Liver (tissue), 8 donors: ENCODE measurements at regions not wholly inside any gene's neighbourhood (a gene's known extent, or its start where the extent isn't known, plus 50 kb on each side); places are given as distances from the start of the nearest gene placed in this dataset.

Experiments used
- DNase-seq: peaks from one replicate; pipeline ENCODE4 v3.0.0-alpha.2; 2017; ENCODE audit warnings: low spot score
- H3K27ac ChIP-seq, 2 donors: one replicate each; pipeline ENCODE4 v1.7.0; 2013; ENCODE audit warnings: inconsistent platforms in 2 of 2, low read length in 2 of 2, control low read depth in 1 of 2, low read depth in 1 of 2, mild to moderate bottlenecking in 1 of 2
- H3K27me3 ChIP-seq, 4 donors: one replicate each; pipeline versions ENCODE4 v1.6.1 to v1.7.0; 2013; ENCODE audit warnings: low read length in 3 of 4, inconsistent platforms in 1 of 4, mild to moderate bottlenecking in 1 of 4, moderate library complexity in 1 of 4; ENCODE audit not compliant: control insufficient read depth in 4 of 4, insufficient read depth in 4 of 4
- H3K36me3 ChIP-seq, 4 donors: one replicate each; pipeline versions ENCODE4 v1.6.1 to v1.7.0; 2013; ENCODE audit warnings: low read length in 3 of 4, mild to moderate bottlenecking in 3 of 4, low read depth in 1 of 4, moderate library complexity in 1 of 4; ENCODE audit not compliant: control insufficient read depth in 4 of 4, insufficient read depth in 3 of 4
- H3K4me1 ChIP-seq, 4 donors: one replicate each; pipeline versions ENCODE4 v1.6.1 to v1.7.0; 2013; ENCODE audit warnings: low read length in 3 of 4, mild to moderate bottlenecking in 3 of 4, moderate library complexity in 1 of 4; ENCODE audit not compliant: control insufficient read depth in 4 of 4, insufficient read depth in 4 of 4
- H3K4me3 ChIP-seq, 3 donors: one replicate each; pipeline versions ENCODE4 v1.6.1 to v1.7.0; 2013; ENCODE audit warnings: low read length in 3 of 3, control low read depth in 1 of 3, low read depth in 1 of 3, mild to moderate bottlenecking in 1 of 3
- H3K9ac ChIP-seq, 2 donors: one replicate each; pipeline ENCODE4 v1.7.0; 2013; ENCODE audit warnings: low read length in 2 of 2, mild to moderate bottlenecking in 2 of 2, moderate library complexity in 2 of 2, control low read depth in 1 of 2, low read depth in 1 of 2
- H3K9me3 ChIP-seq, 4 donors: one replicate each; pipeline versions ENCODE4 v1.6.1 to v1.7.0; 2013; ENCODE audit warnings: low read length in 3 of 4; ENCODE audit not compliant: control insufficient read depth in 4 of 4
- ATF3 ChIP-seq: IDR thresholded peaks from 2 replicates; pipeline ENCODE4 v1.6.1; 2016; ENCODE audit warnings: antibody characterized with exemption
- CTCF ChIP-seq: fragments of 150-350 bp; IDR thresholded peaks from 2 replicates; pipeline ENCODE4 v1.5.1; 2017; ENCODE audit warnings: improper control_type of control experiment, low read depth, low read length; ENCODE audit not compliant: missing input control
- EGR1 ChIP-seq, 2 donors: IDR thresholded peaks; 2 replicates each; pipeline ENCODE4 v1.6.1; 2016 to 2018; ENCODE audit warnings: antibody characterized with exemption in 2 of 2, low read depth in 2 of 2
- FOXA1 ChIP-seq: IDR thresholded peaks from 2 replicates; pipeline ENCODE4 v1.6.1; 2016; ENCODE audit warnings: antibody characterized with exemption
- FOXA2 ChIP-seq: IDR thresholded peaks from 2 replicates; pipeline ENCODE4 v1.6.1; 2016; ENCODE audit warnings: antibody characterized with exemption
- GABPA ChIP-seq, 2 donors: IDR thresholded peaks in 1 of 2; conservative IDR thresholded peaks in 1 of 2; 2 replicates each; pipeline ENCODE4 v1.6.1; 2016; ENCODE audit warnings: antibody characterized with exemption in 2 of 2, mild to moderate bottlenecking in 1 of 2, moderate library complexity in 1 of 2
- HNF4A ChIP-seq, 2 donors: conservative IDR thresholded peaks; 2 replicates each; pipeline ENCODE4 v1.6.1; 2016; ENCODE audit warnings: antibody characterized with exemption in 2 of 2, mild to moderate bottlenecking in 2 of 2
- HNF4G ChIP-seq: IDR thresholded peaks from 2 replicates; pipeline ENCODE4 v1.6.1; 2016; ENCODE audit warnings: antibody characterized with exemption
- MAX ChIP-seq: IDR thresholded peaks from 2 replicates; pipeline ENCODE4 v1.6.1; 2016; ENCODE audit warnings: antibody characterized with exemption
- NR2F2 ChIP-seq: IDR thresholded peaks from 2 replicates; pipeline ENCODE4 v1.6.1; 2016; ENCODE audit warnings: antibody characterized with exemption
- RAD21 ChIP-seq, 2 donors: IDR thresholded peaks; 2 replicates each; pipeline ENCODE4 v1.6.1; 2016; ENCODE audit warnings: antibody characterized with exemption in 2 of 2, mild to moderate bottlenecking in 2 of 2
- REST ChIP-seq: IDR thresholded peaks from 2 replicates; pipeline ENCODE4 v1.6.1; 2016; ENCODE audit warnings: antibody characterized with exemption, mild to moderate bottlenecking
- RXRA ChIP-seq, 2 donors: IDR thresholded peaks; 2 replicates each; pipeline ENCODE4 v1.6.1; 2017 to 2018; ENCODE audit warnings: antibody characterized with exemption in 2 of 2, mild to moderate bottlenecking in 1 of 2
- SP1 ChIP-seq: IDR thresholded peaks from 2 replicates; pipeline ENCODE4 v1.6.1; 2018; ENCODE audit warnings: antibody characterized with exemption, mild to moderate bottlenecking
- TAF1 ChIP-seq: conservative IDR thresholded peaks from 2 replicates; pipeline ENCODE4 v1.6.1; 2016; ENCODE audit warnings: antibody characterized with exemption, mild to moderate bottlenecking
- YY1 ChIP-seq: IDR thresholded peaks from 2 replicates; pipeline ENCODE4 v1.6.1; 2016; ENCODE audit warnings: antibody characterized with exemption, mild to moderate bottlenecking
- WGBS: extraction: QIAGEN DNeasy Blood & Tissue Kit; methylation state at CpG from one replicate; pipeline ENCODE4 v1.1.7; 2013; 5-methylcytosine and 5-hydroxymethylcytosine counted together
- TF ChIP-seq, protein P1 (sequence below): IDR thresholded peaks from 2 replicates; pipeline ENCODE4 v1.6.1; 2016; ENCODE audit warnings: antibody characterized with exemption
- donor health status: healthy.
- donor health status: healthy.
- donor health status: healthy.
- donor health status: healthy.
- donor health status: healthy.

DNA sequence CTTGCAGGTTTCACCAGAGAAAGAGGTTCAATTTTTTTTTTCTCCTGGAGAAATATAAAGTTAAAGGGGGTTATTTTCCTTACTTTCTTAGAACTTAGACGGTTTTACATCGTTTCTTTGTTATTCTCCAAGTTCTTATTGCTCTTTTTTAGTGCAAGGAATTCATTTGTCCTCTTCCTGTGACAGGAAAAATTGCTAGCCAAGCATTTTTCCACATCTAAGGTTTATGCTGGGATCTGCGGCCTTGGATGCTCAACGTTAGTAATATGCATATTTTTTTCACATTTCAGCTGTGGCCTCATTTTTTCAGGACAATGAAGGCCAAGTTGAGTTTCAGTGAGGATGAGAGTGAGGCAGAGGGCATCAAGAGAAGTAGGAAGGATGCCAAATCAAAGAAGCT, 948.9 kb downstream of the PCDH19 start:
- Histone ChIP-seq H3K4me3 (no peak overlapping the region), H3K27me3 (no peaks in the 10 kb centered on the region), H3K9ac (no peak overlapping the region), H3K27ac (no peak overlapping the region), H3K36me3 (no peaks in the 10 kb centered on the region), H3K9me3 (no peaks in the 10 kb centered on the region), H3K4me1 (no peaks in the 10 kb centered on the region)
- WGBS, result 44% methylated on average over 4 of the region's 4 CpGs
- DNase-seq, result no peak
- TF ChIP-seq SP1, result no peak
- no peak for TF ChIP-seq EGR1 (IDR thresholded peaks at IDR 0.05; ENCODE audit: low read depth in 2 of 2)
- TF ChIP-seq CTCF, result no peak
- TF ChIP-seq GABPA (IDR thresholded peaks at IDR 0.05 in 1 of 2, conservative IDR thresholded peaks at IDR 0.05 in 1 of 2), result no peak
- no peak for TF ChIP-seq NR2F2
- TF ChIP-seq HNF4G, result no peak
- TF ChIP-seq FOXA2, result no peak
- TF ChIP-seq, protein P1, sequence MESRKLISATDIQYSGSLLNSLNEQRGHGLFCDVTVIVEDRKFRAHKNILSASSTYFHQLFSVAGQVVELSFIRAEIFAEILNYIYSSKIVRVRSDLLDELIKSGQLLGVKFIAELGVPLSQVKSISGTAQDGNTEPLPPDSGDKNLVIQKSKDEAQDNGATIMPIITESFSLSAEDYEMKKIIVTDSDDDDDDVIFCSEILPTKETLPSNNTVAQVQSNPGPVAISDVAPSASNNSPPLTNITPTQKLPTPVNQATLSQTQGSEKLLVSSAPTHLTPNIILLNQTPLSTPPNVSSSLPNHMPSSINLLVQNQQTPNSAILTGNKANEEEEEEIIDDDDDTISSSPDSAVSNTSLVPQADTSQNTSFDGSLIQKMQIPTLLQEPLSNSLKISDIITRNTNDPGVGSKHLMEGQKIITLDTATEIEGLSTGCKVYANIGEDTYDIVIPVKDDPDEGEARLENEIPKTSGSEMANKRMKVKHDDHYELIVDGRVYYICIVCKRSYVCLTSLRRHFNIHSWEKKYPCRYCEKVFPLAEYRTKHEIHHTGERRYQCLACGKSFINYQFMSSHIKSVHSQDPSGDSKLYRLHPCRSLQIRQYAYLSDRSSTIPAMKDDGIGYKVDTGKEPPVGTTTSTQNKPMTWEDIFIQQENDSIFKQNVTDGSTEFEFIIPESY, result no peak
- no peak for TF ChIP-seq TAF1
- TF ChIP-seq YY1, result no peak
- no peak for TF ChIP-seq FOXA1
- no peak for TF ChIP-seq RAD21 (IDR thresholded peaks at IDR 0.05)
- no peak for TF ChIP-seq ATF3

- no peak overlapping the region for H3K4me3 ChIP-seq
- no peaks in the 10 kb centered on the region for H3K27me3 ChIP-seq
- WGBS, result 87% methylated on average over 1 of the region's 1 CpG
- no peak for DNase-seq
- H3K36me3 ChIP-seq, result no peaks in the 10 kb centered on the region
- no peak for TF ChIP-seq FOXA1
- no peak for TF ChIP-seq REST
- no peak for TF ChIP-seq HNF4G
- TF ChIP-seq MAX, result no peak
- TF ChIP-seq ATF3, result no peak
- no peak for TF ChIP-seq SP1
- no peak for TF ChIP-seq RXRA (IDR thresholded peaks at IDR 0.05)
- no peak for TF ChIP-seq YY1
- no peak for TF ChIP-seq EGR1 (IDR thresholded peaks at IDR 0.05; ENCODE audit: low read depth in 2 of 2)
- TF ChIP-seq NR2F2, result no peak
- TF ChIP-seq FOXA2, result no peak
- TF ChIP-seq TAF1, result no peak
- no peak for TF ChIP-seq HNF4A (conservative IDR thresholded peaks at IDR 0.05)
- TF ChIP-seq CTCF, result no peak
- no peak overlapping the region for H3K27ac ChIP-seq
- no peaks in the 10 kb centered on the region for H3K9me3 ChIP-seq
- H3K9ac ChIP-seq, result no peak overlapping the region
- H3K4me1 ChIP-seq, result no peaks in the 10 kb centered on the region
Observed at GRCh38 chrX:99445336-99445735, 964.7 kb downstream of the PCDH19 start.
